ENCODE measurements at regions not wholly inside any gene's neighbourhood (a gene's known extent, or its start where the extent isn't known, plus 50 kb on each side); places are given as distances from the start of the nearest gene placed in this dataset.

- DNase-seq (no peak), ATAC-seq (no peak)
- no peaks in the 10 kb centered on the region for H3K36me3 ChIP-seq (replicated peaks in 1 of 2; ENCODE audit: insufficient read depth in 1 of 2, low read depth in 2 of 2)
- TF ChIP-seq CTCF (IDR thresholded peaks at IDR 0.05) (no peak), POLR2A (IDR thresholded peaks at IDR 0.05) (no peak)
- intact Hi-C loops (cut with DNase I): loop anchor here (10.0 kb wide), 1 partner anchor 147 kb away; no protein-coding TSS in a partner anchor
- no peaks in the 10 kb centered on the region for H3K27me3 ChIP-seq
- H3K27ac ChIP-seq: no peak overlapping the region
- 72 to 76% methylated on average over 9 of the region's 9 CpGs for WGBS, 2 donors
- H3K4me1 ChIP-seq: no peaks in the 10 kb centered on the region
- no peak overlapping the region for H3K4me3 ChIP-seq
- no peaks in the 10 kb centered on the region for H3K9me3 ChIP-seq
These were observed 179.9 kb upstream of the NPVF start for GRCh38 chr7:25408012-25408687.

- TF ChIP-seq POLR2A (IDR thresholded peaks at IDR 0.05): no peak
- no peak for TF ChIP-seq CTCF (IDR thresholded peaks at IDR 0.05)
- Histone ChIP-seq H3K27ac (no peak overlapping the region), H3K36me3 (replicated peaks in 1 of 2; ENCODE audit: insufficient read depth in 1 of 2, low read depth in 2 of 2) (no peaks in the 10 kb centered on the region), H3K4me3 (no peak overlapping the region), H3K27me3 (no peaks in the 10 kb centered on the region), H3K9me3 (no peaks in the 10 kb centered on the region), H3K4me1 (no peaks in the 10 kb centered on the region)
- no peak for DNase-seq
- intact Hi-C loops (cut with DNase I): loop anchor here (10.0 kb wide), 1 partner anchor 146 kb away; no protein-coding TSS in a partner anchor
- ATAC-seq: no peak
- WGBS, 2 donors: 78 to 84% methylated on average over 6 of the region's 6 CpGs
These were observed 180.6 kb upstream of the NPVF start for GRCh38 chr7:25408876-25409275.

GRCh38 chr7:25409897-25410636 lies 181.8 kb upstream of the NPVF start:
- Histone ChIP-seq H3K27me3 (no peaks in the 10 kb centered on the region), H3K4me3 (no peak overlapping the region), H3K9me3 (no peaks in the 10 kb centered on the region), H3K27ac (no peak overlapping the region), H3K4me1 (no peaks in the 10 kb centered on the region), H3K36me3 (replicated peaks in 1 of 2; ENCODE audit: insufficient read depth in 1 of 2, low read depth in 2 of 2) (no peaks in the 10 kb centered on the region)
- 60 to 75% methylated on average over 6 of the region's 6 CpGs for whole genome bisulfite sequencing, 2 donors
- DNase-seq (no peak), ATAC-seq (no peak)
- intact Hi-C loops (cut with DNase I): loop anchor here (10.0 kb wide), 1 partner anchor 145 kb away; no protein-coding TSS in a partner anchor
- TF ChIP-seq POLR2A (IDR thresholded peaks at IDR 0.05): no peak

- intact Hi-C loops (cut with DNase I): no loop called here
These were observed 192.5 kb upstream of the NPVF start for GRCh38 chr7:25420771-25421170.

More at GRCh38 chr7:25420771-25421170, 192.5 kb upstream of the NPVF start:
- ATAC-seq (no peak), DNase-seq (no peak)
- TF ChIP-seq CTCF (IDR thresholded peaks at IDR 0.05) (no peak), POLR2A (IDR thresholded peaks at IDR 0.05) (no peak)
- H3K27me3 ChIP-seq: no peaks in the 10 kb centered on the region
- no peak overlapping the region for H3K4me3 ChIP-seq
- WGBS, 2 donors: 62 to 74% methylated on average over 3 of the region's 3 CpGs
- H3K27ac ChIP-seq: no peak overlapping the region
- no peaks in the 10 kb centered on the region for H3K9me3 ChIP-seq
- no peaks in the 10 kb centered on the region for H3K36me3 ChIP-seq (replicated peaks in 1 of 2; ENCODE audit: insufficient read depth in 1 of 2, low read depth in 2 of 2)
- no peaks in the 10 kb centered on the region for H3K4me1 ChIP-seq
